Lung (tissue), 11 donors: ENCODE measurements at regions not wholly inside any gene's neighbourhood (a gene's known extent, or its start where the extent isn't known, plus 50 kb on each side); places are given as distances from the start of the nearest gene placed in this dataset.

ENCODE experiments used
- ATAC-seq: fragments of 200-7000 bp; cut with Tn5 transposase; one replicate; pipeline ENCODE4 v1.9.1; 2020; ENCODE audit warnings: moderate number of reproducible peaks; ENCODE audit not compliant: insufficient read depth, low FRiP score
- DNase-seq, 3 donors: peaks; one replicate each; pipeline ENCODE4 v3.0.0-alpha.2; 2013 to 2017
- H3K27ac ChIP-seq, 2 donors: one replicate each; pipeline ENCODE4 v1.5.1; 2013; ENCODE audit warnings: mild to moderate bottlenecking in 2 of 2, moderate library complexity in 2 of 2, control low read depth in 1 of 2, inconsistent platforms in 1 of 2, low read depth in 1 of 2, low read length in 1 of 2
- H3K27me3 ChIP-seq, 3 donors: one replicate each; pipeline ENCODE4 v1.5.1; 2013; ENCODE audit warnings: low read length in 2 of 3; ENCODE audit not compliant: control insufficient read depth in 3 of 3, insufficient read depth in 3 of 3
- H3K36me3 ChIP-seq, 4 donors: one replicate each; pipeline ENCODE4 v1.5.1; 2013; ENCODE audit warnings: low read length in 4 of 4, mild to moderate bottlenecking in 1 of 4, moderate library complexity in 1 of 4; ENCODE audit not compliant: control insufficient read depth in 4 of 4, insufficient read depth in 4 of 4
- H3K4me1 ChIP-seq, 5 donors: one replicate each; pipeline ENCODE4 v1.5.1; 2013; ENCODE audit warnings: low read length in 5 of 5, mild to moderate bottlenecking in 2 of 5, moderate library complexity in 1 of 5; ENCODE audit not compliant: control insufficient read depth in 5 of 5, insufficient read depth in 5 of 5
- H3K4me3 ChIP-seq: one replicate; pipeline ENCODE4 v1.5.1; 2013; ENCODE audit warnings: mild to moderate bottlenecking, control low read depth, moderate library complexity
- H3K9ac ChIP-seq, 2 donors: one replicate each; pipeline ENCODE4 v1.5.1; 2013; ENCODE audit warnings: low read length in 2 of 2, control low read depth in 1 of 2; ENCODE audit not compliant: insufficient read depth in 1 of 2
- H3K9me3 ChIP-seq, 4 donors: one replicate each; pipeline ENCODE4 v1.5.1; 2013; ENCODE audit warnings: low read length in 3 of 4, mild to moderate bottlenecking in 1 of 4, moderate library complexity in 1 of 4; ENCODE audit not compliant: control insufficient read depth in 4 of 4, insufficient read depth in 3 of 4
- WGBS, 2 donors: extraction: QIAGEN DNeasy Blood & Tissue Kit; methylation state at CpG; one replicate each; pipeline ENCODE4 v1.1.7; 2013; 5-methylcytosine and 5-hydroxymethylcytosine counted together
- TF ChIP-seq, protein P1 (sequence below): IDR thresholded peaks from 2 replicates; pipeline ENCODE4 v1.5.1; 2012; ENCODE audit warnings: mild to moderate bottlenecking; ENCODE audit errors: control extremely low read depth, extremely low read depth
- donor health status: control.
- donor health status: control.
- donor health status: Bipolar disorder and iron deficiency.
- donor health status: healthy.
- donor health status: DM: yes; HTN: yes; CAD: no.

DNA sequence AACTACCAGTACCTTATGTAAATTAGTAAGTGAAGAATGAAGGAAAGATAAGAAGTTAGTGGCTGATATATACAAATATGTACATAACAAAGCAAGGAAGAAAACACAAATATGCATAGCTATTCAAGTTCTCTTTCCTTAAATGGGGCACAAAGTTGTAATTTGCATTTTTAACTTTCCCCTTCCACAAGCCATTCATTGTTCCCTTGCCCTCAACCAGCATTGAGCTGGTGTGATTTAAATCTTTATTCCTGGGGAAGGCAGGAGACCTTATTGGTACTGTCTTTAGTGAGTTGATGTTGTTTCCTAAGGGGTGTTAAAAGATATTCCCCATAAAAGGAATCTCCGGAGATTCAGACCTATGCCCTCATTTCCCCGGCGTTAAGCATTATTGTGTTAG lies 735.3 kb downstream of the PCDH18 start:
- no peaks in the 10 kb centered on the region for H3K36me3 ChIP-seq
- H3K27me3 ChIP-seq = no peaks in the 10 kb centered on the region
- no peak overlapping the region for H3K4me3 ChIP-seq
- no peak overlapping the region for H3K27ac ChIP-seq
- 77 to 98% methylated on average over 3 of the region's 3 CpGs for WGBS, 2 donors
- ATAC-seq = no peak
- no peaks in the 10 kb centered on the region for H3K9me3 ChIP-seq
- TF ChIP-seq, protein P1, sequence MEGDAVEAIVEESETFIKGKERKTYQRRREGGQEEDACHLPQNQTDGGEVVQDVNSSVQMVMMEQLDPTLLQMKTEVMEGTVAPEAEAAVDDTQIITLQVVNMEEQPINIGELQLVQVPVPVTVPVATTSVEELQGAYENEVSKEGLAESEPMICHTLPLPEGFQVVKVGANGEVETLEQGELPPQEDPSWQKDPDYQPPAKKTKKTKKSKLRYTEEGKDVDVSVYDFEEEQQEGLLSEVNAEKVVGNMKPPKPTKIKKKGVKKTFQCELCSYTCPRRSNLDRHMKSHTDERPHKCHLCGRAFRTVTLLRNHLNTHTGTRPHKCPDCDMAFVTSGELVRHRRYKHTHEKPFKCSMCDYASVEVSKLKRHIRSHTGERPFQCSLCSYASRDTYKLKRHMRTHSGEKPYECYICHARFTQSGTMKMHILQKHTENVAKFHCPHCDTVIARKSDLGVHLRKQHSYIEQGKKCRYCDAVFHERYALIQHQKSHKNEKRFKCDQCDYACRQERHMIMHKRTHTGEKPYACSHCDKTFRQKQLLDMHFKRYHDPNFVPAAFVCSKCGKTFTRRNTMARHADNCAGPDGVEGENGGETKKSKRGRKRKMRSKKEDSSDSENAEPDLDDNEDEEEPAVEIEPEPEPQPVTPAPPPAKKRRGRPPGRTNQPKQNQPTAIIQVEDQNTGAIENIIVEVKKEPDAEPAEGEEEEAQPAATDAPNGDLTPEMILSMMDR = no peak
- no peak for DNase-seq
- H3K9ac ChIP-seq = no peak overlapping the region
- no peaks in the 10 kb centered on the region for H3K4me1 ChIP-seq

DNA sequence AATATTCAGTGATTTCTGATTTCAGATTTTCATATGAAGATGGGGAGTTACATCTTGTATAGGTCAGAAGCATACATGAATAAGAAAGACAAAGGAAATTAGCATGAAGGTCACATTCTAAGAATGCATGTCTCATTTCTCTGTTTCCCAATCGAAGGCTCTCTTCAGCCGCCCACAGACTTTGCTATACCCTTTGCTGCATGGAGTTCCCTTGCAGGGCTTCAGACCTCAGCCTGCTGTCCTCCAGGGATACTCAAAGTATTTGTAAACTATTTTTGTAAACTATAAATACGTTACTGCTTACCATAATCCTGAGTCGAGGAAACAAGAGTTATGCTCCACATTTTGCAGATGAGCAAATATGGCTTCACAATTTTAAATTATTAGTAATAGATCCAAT lies 738.4 kb downstream of the PCDH18 start:
- Histone ChIP-seq H3K27me3 (no peaks in the 10 kb centered on the region), H3K27ac (no peak overlapping the region), H3K9ac (no peak overlapping the region), H3K9me3 (no peaks in the 10 kb centered on the region), H3K4me1 (no peaks in the 10 kb centered on the region), H3K36me3 (no peaks in the 10 kb centered on the region), H3K4me3 (no peak overlapping the region)
- WGBS, 2 donors = 83 to 88% methylated on average over 4 of the region's 4 CpGs
- no peak for DNase-seq
- TF ChIP-seq, protein P1 = no peak
- ATAC-seq = no peak

DNA sequence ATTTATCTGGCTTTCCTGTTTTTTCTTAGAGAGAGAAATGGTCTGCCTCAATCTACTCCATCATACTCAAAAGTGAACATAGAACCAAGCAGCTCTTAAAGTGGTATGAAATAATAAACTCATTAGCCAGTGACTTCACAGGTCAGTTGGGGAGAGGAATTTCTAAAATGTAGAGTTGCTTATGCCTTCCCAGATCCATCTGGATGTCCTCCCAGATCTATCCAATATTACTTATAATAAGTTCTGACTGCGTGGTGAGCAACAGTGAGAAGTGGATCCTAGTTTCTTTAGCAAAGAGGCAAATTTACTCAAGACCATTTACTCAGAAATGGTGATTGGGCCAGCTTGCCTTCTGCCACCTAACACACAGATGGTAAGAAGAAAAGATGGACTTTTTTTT lies 748.0 kb downstream of the PCDH18 start:
- ATAC-seq = no peak
- TF ChIP-seq, protein P1 = no peak
- Histone ChIP-seq H3K4me1 (no peaks in the 10 kb centered on the region), H3K4me3 (no peak overlapping the region), H3K27ac (no peak overlapping the region), H3K9ac (no peak overlapping the region), H3K36me3 (no peaks in the 10 kb centered on the region), H3K9me3 (peaks cover 0 to 2% (median 0%) of the 10 kb centered on the region in 4 donors), H3K27me3 (no peaks in the 10 kb centered on the region)
- WGBS, 2 donors = 86% methylated on average over 1 of the region's 1 CpG
- DNase-seq = no peak

DNA sequence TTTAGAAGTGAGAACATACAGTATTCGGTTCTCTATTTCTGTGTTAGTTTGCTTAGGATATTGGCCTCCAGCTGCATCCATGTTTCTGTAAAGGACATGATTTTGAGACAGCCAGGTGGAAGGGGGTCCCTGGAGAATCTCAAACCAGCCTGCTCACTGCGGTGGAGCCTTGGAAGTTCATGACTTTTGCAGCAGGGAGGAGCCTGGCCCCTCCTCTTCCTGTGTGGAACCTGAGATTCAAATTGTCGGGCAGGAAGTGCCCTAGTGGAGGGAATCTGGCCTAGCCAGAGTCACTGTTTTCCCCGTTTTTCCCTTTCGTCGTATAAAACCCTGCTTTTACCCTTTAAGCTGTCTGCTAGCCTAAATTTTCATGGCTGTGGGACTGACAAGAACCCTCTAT lies 762.6 kb downstream of the PCDH18 start:
- ATAC-seq = no peak
- Histone ChIP-seq H3K36me3 (no peaks in the 10 kb centered on the region), H3K27me3 (no peaks in the 10 kb centered on the region), H3K27ac (no peak overlapping the region), H3K9me3 (no peaks in the 10 kb centered on the region), H3K4me3 (no peak overlapping the region), H3K4me1 (no peaks in the 10 kb centered on the region), H3K9ac (no peak overlapping the region)
- WGBS, 2 donors = 93 to 95% methylated on average over 6 of the region's 6 CpGs
- no peak for DNase-seq
- TF ChIP-seq, protein P1 = no peak
